Neural cell (in vitro differentiated cells): ENCODE measurements at regions not wholly inside any gene's neighbourhood (a gene's known extent, or its start where the extent isn't known, plus 50 kb on each side); places are given as distances from the start of the nearest gene placed in this dataset.
"Not testable (repeated sequence)": the region's sequence is repeated elsewhere in the genome, so short reads cannot be mapped to it uniquely, and the experiment has no call there.

Source experiments
- H2AFZ ChIP-seq: fragments of 200-600, 300-800 bp; sonication (generic), shearing (Covaris generic); 2 replicates; pipeline ENCODE4 v1.6.0; 2014; ENCODE audit warnings: low read depth, mild to moderate bottlenecking, antibody characterized with exemption, low read length, moderate library complexity
- H3F3A ChIP-seq: fragments of 200-600 bp; shearing (Covaris generic); 2 replicates; pipeline ENCODE4 v1.6.1; 2016; ENCODE audit warnings: mild to moderate bottlenecking, moderate library complexity, mixed read lengths, antibody characterized with exemption, low read length; ENCODE audit not compliant: insufficient read depth, poor library complexity, severe bottlenecking
- H3K27ac ChIP-seq: fragments of 200-600, 300-800 bp; sonication (generic), shearing (Covaris generic); 2 replicates; pipeline ENCODE4 v1.5.1; 2014; ENCODE audit warnings: mild to moderate bottlenecking, low read length, moderate library complexity
- H3K27me3 ChIP-seq: fragments of 300-800, 200-600 bp; sonication (generic), shearing (Covaris generic); 2 replicates; pipeline ENCODE4 v1.6.0; 2014; ENCODE audit warnings: mild to moderate bottlenecking, low read depth, low read length, moderate library complexity; ENCODE audit not compliant: insufficient read depth
- H3K36me3 ChIP-seq: fragments of 300-800, 200-600 bp; sonication (generic), shearing (Covaris generic); 2 replicates; pipeline ENCODE4 v1.5.1; 2014; ENCODE audit warnings: mild to moderate bottlenecking, antibody characterized with exemption, low read length, moderate library complexity; ENCODE audit not compliant: insufficient read depth
- H3K4me2 ChIP-seq: fragments of 300-800, 200-600 bp; sonication (generic), shearing (Covaris generic); 2 replicates; pipeline ENCODE4 v1.6.0; 2014; ENCODE audit warnings: mild to moderate bottlenecking, low read length
- H3K4me3 ChIP-seq: fragments of 300-800, 200-600 bp; sonication (generic), shearing (Covaris generic); 2 replicates; pipeline ENCODE4 v1.5.1; 2014; ENCODE audit warnings: mild to moderate bottlenecking, low read length, moderate library complexity
- H3K79me2 ChIP-seq: fragments of 200-600 bp; shearing (Covaris generic); replicated peaks from 2 replicates; pipeline ENCODE4 v1.6.0; 2014; ENCODE audit warnings: mild to moderate bottlenecking, low read length, moderate library complexity; ENCODE audit not compliant: insufficient read depth
- H3K9ac ChIP-seq: fragments of 300-800, 200-600 bp; sonication (generic), shearing (Covaris generic); 2 replicates; pipeline ENCODE4 v1.6.1; 2016; ENCODE audit warnings: mild to moderate bottlenecking, low read length, mixed read lengths
- H3K9me2 ChIP-seq: fragments of 200-600 bp; shearing (Covaris generic); 2 replicates; pipeline ENCODE4 v1.6.1; 2016; ENCODE audit warnings: mild to moderate bottlenecking, low read length, mixed read lengths; ENCODE audit not compliant: insufficient read depth
- H3K9me3 ChIP-seq: fragments of 200-600, 300-800 bp; sonication (generic), shearing (Covaris generic); 2 replicates; pipeline ENCODE4 v1.6.1; 2016; ENCODE audit warnings: mild to moderate bottlenecking, mixed run types, low read length, moderate library complexity, mixed read lengths
- H4K20me1 ChIP-seq: fragments of 200-600 bp; shearing (Covaris generic); 2 replicates; pipeline ENCODE4 v1.6.1; 2016; ENCODE audit warnings: mild to moderate bottlenecking, mixed run types; ENCODE audit not compliant: insufficient read depth
- CTCF ChIP-seq: fragments of 450-650 bp; IDR thresholded peaks from 2 replicates; pipeline ENCODE4 v1.5.1; 2014; ENCODE audit warnings: antibody characterized with exemption, mild to moderate bottlenecking, moderate library complexity; ENCODE audit not compliant: poor library complexity, severe bottlenecking
- EP300 ChIP-seq: fragments of 450-650 bp; conservative IDR thresholded peaks from 2 replicates; pipeline ENCODE4 v1.6.1; 2014; ENCODE audit warnings: antibody characterized with exemption, mild to moderate bottlenecking, moderate library complexity; ENCODE audit not compliant: poor library complexity, severe bottlenecking
- EZH2 ChIP-seq: fragments of 200-600, 300-800 bp; shearing (Covaris generic), sonication (generic); IDR thresholded peaks from 2 replicates; pipeline ENCODE4 v1.6.1; 2014; ENCODE audit warnings: antibody characterized with exemption, low read length, borderline replicate concordance, mild to moderate bottlenecking; ENCODE audit not compliant: insufficient read depth, poor library complexity, severe bottlenecking
- MXI1 ChIP-seq: fragments of 450-650 bp; conservative IDR thresholded peaks from 2 replicates; pipeline ENCODE4 v1.6.1; 2014; ENCODE audit warnings: antibody characterized with exemption, mild to moderate bottlenecking; ENCODE audit not compliant: poor library complexity, severe bottlenecking
- POLR2AphosphoS5 ChIP-seq: IDR thresholded peaks from 2 replicates; pipeline ENCODE4 v1.6.1; 2012
- RAD21 ChIP-seq: fragments of 450-650 bp; conservative IDR thresholded peaks from 2 replicates; pipeline ENCODE4 v1.6.1; 2014; ENCODE audit warnings: antibody characterized with exemption, mild to moderate bottlenecking, moderate library complexity
- REST ChIP-seq: IDR thresholded peaks from 2 replicates; pipeline ENCODE4 v1.6.1; 2012; ENCODE audit warnings: borderline replicate concordance
- SMC3 ChIP-seq: fragments of 450-650 bp; conservative IDR thresholded peaks from 2 replicates; pipeline ENCODE4 v1.6.1; 2014; ENCODE audit warnings: antibody characterized with exemption, mild to moderate bottlenecking, moderate library complexity; ENCODE audit not compliant: poor library complexity
- TAF1 ChIP-seq: IDR thresholded peaks from 2 replicates; pipeline ENCODE4 v1.6.1; 2012; ENCODE audit warnings: low read depth

GRCh38 chr6:145279993-145280392 lies 455.3 kb downstream of the EPM2A start:
- no peak for TF ChIP-seq REST
- no peak for TF ChIP-seq TAF1
- H2AFZ ChIP-seq: no peak overlapping the region
- H3K36me3 ChIP-seq: no peaks in the 10 kb centered on the region

GRCh38 chr6:145283209-145283608 lies 452.1 kb downstream of the EPM2A start:
- not testable (repeated sequence) for H3K9ac ChIP-seq, H4K20me1 ChIP-seq, H3K4me2 ChIP-seq, H3K36me3 ChIP-seq, H3K4me3 ChIP-seq, H3K79me2 ChIP-seq, H3K27me3 ChIP-seq, H3K9me2 ChIP-seq, H2AFZ ChIP-seq, H3K9me3 ChIP-seq, H3F3A ChIP-seq
- peak overlapping the region; percentile 33 for H3K27ac ChIP-seq

More at GRCh38 chr6:145279993-145280392, 455.3 kb downstream of the EPM2A start:
- Histone ChIP-seq H4K20me1 (no peaks in the 10 kb centered on the region), H3K27ac (no peak overlapping the region), H3K9ac (no peak overlapping the region), H3K9me2 (no peaks in the 10 kb centered on the region), H3K9me3 (no peaks in the 10 kb centered on the region), H3K27me3 (no peaks in the 10 kb centered on the region), H3K79me2 (no peaks in the 10 kb centered on the region), H3K4me2 (no peak overlapping the region), H3K4me3 (no peak overlapping the region), H3F3A (no peaks in the 10 kb centered on the region)

- Histone ChIP-seq H2AFZ (no peak overlapping the region), H3K4me2 (no peak overlapping the region), H3K79me2 (no peaks in the 10 kb centered on the region), H3K9ac (no peak overlapping the region), H3K9me2 (no peaks in the 10 kb centered on the region), H3K27ac (no peak overlapping the region), H3K9me3 (no peaks in the 10 kb centered on the region), H3K36me3 (no peaks in the 10 kb centered on the region), H4K20me1 (no peaks in the 10 kb centered on the region), H3F3A (no peaks in the 10 kb centered on the region), H3K4me3 (no peak overlapping the region), H3K27me3 (no peaks in the 10 kb centered on the region)
- TF ChIP-seq REST (no peak), MXI1 (no peak), EZH2 (no peak), CTCF (no peak), SMC3 (no peak), POLR2AphosphoS5 (no peak), RAD21 (no peak), TAF1 (no peak), EP300 (no peak)
Measured at GRCh38 chr6:145283856-145284255, 451.5 kb downstream of the EPM2A start.
